ENCODE measurements at regions not wholly inside any gene's neighbourhood (a gene's known extent, or its start where the extent isn't known, plus 50 kb on each side); places are given as distances from the start of the nearest gene placed in this dataset.
"Not testable (repeated sequence)": the region's sequence is repeated elsewhere in the genome, so short reads cannot be mapped to it uniquely, and the experiment has no call there.

- DNase-seq (ENCODE audit: extremely low read depth in 1 of 2, low read depth in 1 of 2) = no peak
These were observed 184.4 kb upstream of the ZNF217 start for GRCh38 chr20:53778041-53778516.

- DNase-seq (ENCODE audit: extremely low read depth in 1 of 2, low read depth in 1 of 2) = not testable (repeated sequence)
These were observed 183.8 kb upstream of the ZNF217 start for GRCh38 chr20:53777402-53777801.

- DNase-seq (ENCODE audit: extremely low read depth in 1 of 2, low read depth in 1 of 2) = no peak
These were observed 183.2 kb upstream of the ZNF217 start for GRCh38 chr20:53776858-53777257.

- DNase-seq (ENCODE audit: extremely low read depth in 1 of 2, low read depth in 1 of 2) = no peak
These were observed 181.0 kb upstream of the ZNF217 start for GRCh38 chr20:53774461-53775203.

- DNase-seq (ENCODE audit: extremely low read depth in 1 of 2, low read depth in 1 of 2) = no peak
These were observed 180.3 kb upstream of the ZNF217 start for GRCh38 chr20:53773792-53774401.

- not testable (repeated sequence) for DNase-seq (ENCODE audit: extremely low read depth in 1 of 2, low read depth in 1 of 2)
These were observed 179.6 kb upstream of the ZNF217 start for GRCh38 chr20:53773066-53773791.

GRCh38 chr20:53769041-53769440, 175.4 kb upstream of the ZNF217 start:
- DNase-seq (ENCODE audit: extremely low read depth in 1 of 2, low read depth in 1 of 2) = no peak

GRCh38 chr20:53768329-53768728, 174.7 kb upstream of the ZNF217 start:
- no peak for DNase-seq (ENCODE audit: extremely low read depth in 1 of 2, low read depth in 1 of 2)

GRCh38 chr20:53767206-53767930, 173.7 kb upstream of the ZNF217 start:
- DNase-seq (ENCODE audit: extremely low read depth in 1 of 2, low read depth in 1 of 2) = no peak

GRCh38 chr20:53764415-53764800, 170.8 kb upstream of the ZNF217 start:
- no peak for DNase-seq (ENCODE audit: extremely low read depth in 1 of 2, low read depth in 1 of 2)

- no peak for DNase-seq (ENCODE audit: extremely low read depth in 1 of 2, low read depth in 1 of 2)
These were observed 170.2 kb upstream of the ZNF217 start for GRCh38 chr20:53763707-53764414.

- DNase-seq (ENCODE audit: extremely low read depth in 1 of 2, low read depth in 1 of 2) = not testable (repeated sequence)
These were observed 168.8 kb upstream of the ZNF217 start for GRCh38 chr20:53762423-53762798.

GRCh38 chr20:53760025-53760441, 166.4 kb upstream of the ZNF217 start:
- no peak for DNase-seq (ENCODE audit: extremely low read depth in 1 of 2, low read depth in 1 of 2)

- DNase-seq (ENCODE audit: extremely low read depth in 1 of 2, low read depth in 1 of 2) = no peak
These were observed 163.9 kb upstream of the ZNF217 start for GRCh38 chr20:53757472-53757913.

GRCh38 chr20:53755733-53756531, 162.3 kb upstream of the ZNF217 start:
- no peak for DNase-seq (ENCODE audit: extremely low read depth in 1 of 2, low read depth in 1 of 2)

GRCh38 chr20:53753880-53754459, 160.3 kb upstream of the ZNF217 start:
- no peak for DNase-seq (ENCODE audit: extremely low read depth in 1 of 2, low read depth in 1 of 2)

- no peak for DNase-seq (ENCODE audit: extremely low read depth in 1 of 2, low read depth in 1 of 2)
These were observed 159.6 kb upstream of the ZNF217 start for GRCh38 chr20:53752971-53753879.

GRCh38 chr20:53752583-53752970, 158.9 kb upstream of the ZNF217 start:
- DNase-seq (ENCODE audit: extremely low read depth in 1 of 2, low read depth in 1 of 2) = no peak
